ENCODE measurements at regions not wholly inside any gene's neighbourhood (a gene's known extent, or its start where the extent isn't known, plus 50 kb on each side); places are given as distances from the start of the nearest gene placed in this dataset.

- no peak for DNase-seq (ENCODE audit: low spot score)
Observed at GRCh38 chr6:28737750-28738395, 185.9 kb downstream of the TRIM27 start.

GRCh38 chr6:28738396-28738765 lies 185.4 kb downstream of the TRIM27 start:
- DNase-seq (ENCODE audit: low spot score) = no peak

GRCh38 chr6:28741363-28741762 lies 182.4 kb downstream of the TRIM27 start:
- DNase-seq (ENCODE audit: low spot score) = no peak

DNA sequence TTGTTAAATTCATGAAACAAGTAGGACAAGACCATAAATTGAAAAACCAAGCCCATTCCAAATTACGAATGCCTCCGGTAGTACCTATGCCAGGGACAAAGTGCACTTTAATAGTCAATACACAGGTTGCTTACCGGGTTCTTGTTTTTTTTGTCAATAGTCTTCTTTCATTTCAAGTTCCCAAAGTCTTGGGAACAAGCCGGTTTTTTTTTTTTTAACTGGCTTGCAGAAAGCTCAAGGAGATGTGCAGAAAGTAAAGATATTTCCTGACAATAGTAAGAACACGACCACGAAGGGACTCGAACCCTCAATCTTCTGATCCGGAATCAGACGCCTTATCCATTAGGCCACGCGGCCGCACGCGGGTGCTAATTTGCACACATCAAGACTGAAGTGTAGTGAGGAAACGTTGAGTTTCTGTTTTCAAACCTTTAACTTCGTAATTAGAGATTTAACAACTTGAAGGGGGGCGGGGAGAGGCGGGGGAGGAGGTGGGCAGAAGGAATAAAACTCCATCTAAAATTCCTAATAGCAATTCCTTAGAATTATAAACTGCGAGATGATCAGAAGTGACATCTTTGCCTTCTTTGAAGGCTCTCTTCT lies 181.0 kb downstream of the TRIM27 start:
- DNase-seq (ENCODE audit: low spot score) = no peak

DNA sequence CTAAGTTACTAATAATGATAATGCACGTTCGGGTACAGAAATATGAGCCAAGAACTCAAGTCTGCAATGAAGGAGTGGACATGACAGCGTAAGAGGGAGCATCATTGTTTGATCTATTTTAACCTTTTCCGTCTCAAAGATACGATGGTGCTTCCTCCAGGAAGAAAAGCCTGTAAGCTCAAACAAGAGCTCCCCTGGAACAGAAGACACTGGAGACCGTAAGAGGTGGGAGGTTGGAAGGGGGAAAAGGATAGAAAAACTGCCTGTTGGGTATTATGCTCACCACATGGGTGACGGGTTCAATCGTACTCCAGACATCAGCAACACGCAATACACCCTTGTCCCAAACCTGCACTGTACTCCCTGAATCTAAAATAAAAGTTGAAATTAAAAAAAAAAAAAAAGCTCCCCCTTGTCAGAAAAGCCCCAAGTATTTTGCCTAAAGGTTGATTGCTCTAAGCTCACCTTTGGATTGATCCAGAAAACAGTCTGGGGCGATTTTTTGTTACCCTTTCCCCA lies 180.5 kb downstream of the TRIM27 start:
- DNase-seq (ENCODE audit: low spot score) = no peak

DNA sequence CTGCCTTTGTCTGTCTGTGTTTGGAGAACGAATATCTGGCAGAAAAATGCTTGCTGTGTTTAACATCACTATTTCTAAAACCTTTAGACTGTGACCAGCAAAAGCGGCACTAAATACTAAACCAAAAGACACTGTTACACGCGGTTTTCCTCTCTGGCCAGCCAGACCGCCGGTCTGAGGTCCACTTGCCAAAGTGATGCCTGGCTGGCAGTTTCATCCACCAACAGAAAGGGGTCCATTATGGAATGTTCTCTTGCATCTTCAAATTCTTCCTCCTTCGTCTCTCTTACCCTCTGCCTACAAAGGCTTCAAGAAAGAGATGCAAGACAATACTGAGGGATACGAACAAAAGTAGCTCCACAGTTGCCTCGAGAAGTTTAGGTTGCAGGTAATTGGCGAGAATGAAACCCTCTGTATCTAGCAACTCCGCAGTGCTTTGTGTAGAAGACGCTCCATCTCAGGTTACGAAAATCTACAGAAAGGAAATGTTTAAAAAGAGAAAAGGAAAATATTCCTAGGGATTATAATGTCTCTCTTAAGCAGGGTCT lies 176.6 kb downstream of the TRIM27 start:
- DNase-seq (ENCODE audit: low spot score) = no peak

DNA sequence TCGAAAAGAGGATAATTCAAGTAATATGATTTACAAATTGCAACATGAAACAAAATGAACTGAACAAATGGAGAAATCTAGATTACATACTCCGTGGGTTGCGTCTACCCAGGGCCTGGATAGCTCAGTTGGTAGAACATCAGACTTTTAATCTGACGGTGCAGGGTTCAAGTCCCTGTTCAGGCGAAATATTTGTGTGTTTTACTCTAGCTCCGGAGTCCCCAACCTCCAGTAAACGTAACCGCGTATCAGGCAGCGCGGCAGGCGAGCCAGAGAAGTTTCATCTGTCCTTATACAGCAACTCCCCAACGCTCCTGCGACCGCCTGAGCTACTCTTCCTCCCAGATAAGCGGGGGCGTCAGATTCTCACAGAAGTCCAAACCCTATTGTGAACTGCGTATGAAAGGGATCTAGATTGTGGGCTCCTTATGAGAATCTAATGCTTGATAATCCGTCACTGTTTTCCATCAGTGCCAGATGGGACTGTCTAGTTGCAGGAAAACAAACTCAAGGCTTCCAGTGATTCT lies 176.1 kb downstream of the TRIM27 start:
- no peak for DNase-seq (ENCODE audit: low spot score)

GRCh38 chr6:28748192-28748591 lies 175.6 kb downstream of the TRIM27 start:
- DNase-seq (ENCODE audit: low spot score) = no peak

DNA sequence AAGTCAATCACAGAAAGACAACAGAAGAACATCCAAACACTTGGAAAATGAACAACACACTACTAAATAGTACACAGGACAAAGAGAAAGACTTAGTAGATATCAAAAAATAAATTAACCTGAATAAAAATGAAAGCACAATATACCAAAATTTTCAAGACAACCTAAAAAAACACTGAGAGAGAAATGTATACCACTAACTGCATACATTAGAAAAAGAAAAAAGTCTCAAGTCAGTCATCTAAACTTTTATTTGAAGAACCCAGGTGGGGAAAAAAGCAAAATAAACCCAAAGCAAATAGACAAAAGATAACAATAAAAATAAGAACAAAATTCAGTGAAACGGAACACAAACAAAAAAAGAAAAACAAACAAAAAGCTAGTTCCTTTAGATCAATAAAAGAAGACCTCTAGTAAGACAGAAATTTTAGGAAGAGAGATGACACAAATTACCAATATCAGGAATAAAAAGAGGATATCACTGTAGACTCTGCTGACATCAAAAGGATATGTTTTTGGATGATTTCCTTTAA lies 172.8 kb downstream of the TRIM27 start:
- no peak for DNase-seq (ENCODE audit: low spot score)

DNA sequence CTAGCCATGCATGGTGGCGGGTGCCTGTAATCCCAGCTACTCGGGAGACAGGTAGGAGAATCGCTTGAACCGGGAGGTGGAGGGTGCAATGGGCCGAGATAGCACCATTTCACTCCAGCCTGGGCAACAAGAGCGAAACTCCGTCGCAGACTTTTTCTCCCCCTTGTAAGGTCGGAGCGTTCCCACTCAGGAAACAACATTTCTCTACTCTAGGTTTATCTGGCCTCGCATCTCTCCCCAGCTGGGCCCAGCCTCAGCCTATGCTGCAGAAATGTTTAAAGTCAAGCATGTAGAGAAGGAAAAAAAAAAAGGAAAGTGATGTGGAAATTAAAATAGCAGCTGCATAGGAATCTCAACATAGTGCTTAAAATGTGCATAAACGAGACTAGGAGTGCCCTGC lies 172.3 kb downstream of the TRIM27 start:
- DNase-seq (ENCODE audit: low spot score) = no peak

DNA sequence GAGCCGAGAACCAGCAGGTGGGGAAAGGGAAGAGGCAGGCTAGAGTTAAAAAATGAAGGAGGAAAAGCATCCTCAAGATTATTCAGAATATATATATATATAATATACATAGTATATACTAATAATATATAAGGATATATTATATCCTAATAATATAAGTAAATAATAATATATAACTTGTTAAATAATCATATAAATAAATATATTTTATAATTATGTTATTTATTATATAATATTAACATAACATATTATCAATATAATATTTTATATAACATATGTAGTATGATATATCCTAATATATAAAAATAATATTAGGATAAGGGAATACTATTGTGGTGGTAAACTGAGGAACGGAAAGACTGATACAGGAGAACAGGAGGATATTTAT lies 171.8 kb downstream of the TRIM27 start:
- no peak for DNase-seq (ENCODE audit: low spot score)

GRCh38 chr6:28757429-28758045 lies 166.2 kb downstream of the TRIM27 start:
- DNase-seq (ENCODE audit: low spot score) = no peak

DNA sequence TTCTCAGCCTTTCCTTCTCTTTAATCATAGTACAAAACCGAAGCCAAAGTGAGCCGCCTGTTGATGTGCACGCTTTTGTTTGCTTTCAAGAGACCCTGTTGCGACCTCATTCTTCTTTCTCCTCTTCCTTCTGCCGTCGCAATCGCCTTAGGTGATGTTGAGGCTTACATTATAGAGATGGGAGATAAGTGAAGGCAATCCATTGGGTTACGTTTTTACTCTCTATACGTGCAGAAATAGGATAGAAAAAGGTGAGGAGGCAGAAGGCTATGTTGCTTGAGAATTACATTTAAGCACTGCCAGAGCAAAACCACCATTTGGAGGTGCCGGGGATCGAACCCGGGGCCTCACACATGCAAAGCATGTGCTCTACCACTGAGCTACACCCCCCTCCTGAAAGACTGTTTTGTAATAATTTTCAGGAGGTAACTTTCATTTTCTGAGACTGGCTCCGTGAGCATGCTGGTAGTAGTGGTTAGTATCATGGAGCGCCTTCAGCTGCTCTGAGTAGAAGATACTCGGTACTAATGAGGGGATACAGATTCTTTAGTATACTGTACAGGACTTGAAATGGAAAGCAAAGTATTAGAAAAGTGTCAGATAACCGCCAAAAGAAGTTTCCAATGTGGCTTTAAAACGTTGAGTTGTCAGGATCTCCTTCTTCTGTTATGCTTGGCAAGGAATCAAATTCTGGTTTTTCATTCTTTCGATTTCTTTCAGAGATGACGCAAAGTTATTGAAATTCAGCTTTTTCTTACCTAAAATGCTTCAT lies 165.6 kb downstream of the TRIM27 start:
- DNase-seq (ENCODE audit: low spot score) = no peak

GRCh38 chr6:28758818-28759235 lies 165.0 kb downstream of the TRIM27 start:
- no peak for DNase-seq (ENCODE audit: low spot score)

- no peak for DNase-seq (ENCODE audit: low spot score)
Observed at GRCh38 chr6:28764014-28764723, 159.6 kb downstream of the TRIM27 start.

- no peak for DNase-seq (ENCODE audit: low spot score)
Observed at GRCh38 chr6:28764761-28765282, 159.0 kb downstream of the TRIM27 start.

- no peak for DNase-seq (ENCODE audit: low spot score)
Observed at GRCh38 chr6:28765978-28766351, 157.8 kb downstream of the TRIM27 start.

GRCh38 chr6:28766426-28766825 lies 157.4 kb downstream of the TRIM27 start:
- DNase-seq (ENCODE audit: low spot score) = no peak

DNA sequence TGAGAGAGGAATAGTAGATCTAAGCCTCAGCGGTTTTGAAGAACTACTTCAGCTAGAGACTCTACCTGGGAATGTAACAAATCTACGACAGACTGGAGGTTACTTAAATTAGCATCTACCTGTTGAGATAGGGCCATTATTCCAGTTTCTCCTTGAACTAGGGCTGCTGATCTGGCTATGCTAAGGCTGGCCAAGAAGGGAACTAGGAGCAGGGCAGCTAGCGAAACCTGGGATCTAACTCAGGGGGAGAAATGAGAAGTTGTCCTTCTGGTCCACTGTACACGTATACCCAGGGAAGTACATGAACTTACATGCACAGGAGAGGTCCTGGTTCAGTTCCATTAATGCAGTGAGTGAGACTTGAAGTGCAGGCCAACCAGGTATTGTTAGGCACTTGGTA lies 156.7 kb downstream of the TRIM27 start:
- DNase-seq (ENCODE audit: low spot score) = no peak

GRCh38 chr6:28767691-28768090 lies 156.1 kb downstream of the TRIM27 start:
- DNase-seq (ENCODE audit: low spot score) = no peak
